Peyer's patch (tissue), 4 donors: ENCODE measurements at regions not wholly inside any gene's neighbourhood (a gene's known extent, or its start where the extent isn't known, plus 50 kb on each side); places are given as distances from the start of the nearest gene placed in this dataset.
A peak's percentile ranks its signal among the peaks of the same experiment; 100 is the strongest.

ENCODE experiments used
- DNase-seq, 3 donors: peaks; one replicate each; pipeline ENCODE4 v3.0.0-alpha.2; 2017 to 2019
- H3K27ac ChIP-seq, 4 donors: fragments of 200-600 bp; sonication (generic); one replicate each; pipeline ENCODE4 v1.5.1; 2016 to 2019
- H3K27me3 ChIP-seq, 2 donors: fragments of 200-600 bp; sonication (generic); one replicate each; pipeline ENCODE4 v1.5.1; 2019
- H3K36me3 ChIP-seq, 3 donors: fragments of 200-600 bp; sonication (generic); one replicate each; pipeline ENCODE4 v1.5.1; 2016 to 2019
- H3K4me1 ChIP-seq, 4 donors: fragments of 200-600 bp; sonication (generic); one replicate each; pipeline ENCODE4 v1.5.1; 2016 to 2019
- H3K4me3 ChIP-seq, 4 donors: fragments of 200-600 bp; sonication (generic); 1 replicate in 3 of 4; 2 replicates in 1 of 4; pipeline ENCODE4 v1.5.1; 2016 to 2019; ENCODE audit warnings: mild to moderate bottlenecking in 1 of 4
- H3K9me3 ChIP-seq, 4 donors: fragments of 200-600 bp; sonication (generic); one replicate each; pipeline ENCODE4 v1.5.1; 2016 to 2019; ENCODE audit warnings: mild to moderate bottlenecking in 1 of 4
- CTCF ChIP-seq, 6 experiments: fragments of 450-650 bp in 4 of 6; fragments of 200-600 bp in 2 of 6; sonication (generic) in 1 of 6; IDR thresholded peaks; one replicate each; pipeline ENCODE4 v1.5.1; 2017 to 2019; ENCODE audit warnings: antibody characterized with exemption in 6 of 6, mild to moderate bottlenecking in 3 of 6, moderate library complexity in 1 of 6
- POLR2A ChIP-seq, 2 donors: fragments of 450-650 bp; IDR thresholded peaks; one replicate each; pipeline ENCODE4 v1.5.1; 2017; ENCODE audit warnings: antibody characterized with exemption in 2 of 2, mild to moderate bottlenecking in 2 of 2, moderate library complexity in 2 of 2

GRCh38 chr3:137106612-137107240, 148.9 kb downstream of the IL20RB start:
- Histone ChIP-seq H3K4me3 (no peak overlapping the region), H3K9me3 (no peaks in the 10 kb centered on the region), H3K4me1 (no peaks in the 10 kb centered on the region), H3K27me3 (no peaks in the 10 kb centered on the region), H3K36me3 (no peaks in the 10 kb centered on the region), H3K27ac (no peak overlapping the region)
- no peak for DNase-seq
- TF ChIP-seq POLR2A (IDR thresholded peaks at IDR 0.05) = no peak
- no peak for TF ChIP-seq CTCF (IDR thresholded peaks at IDR 0.05)

GRCh38 chr3:137108699-137109440, 151.1 kb downstream of the IL20RB start:
- no peak for DNase-seq
- Histone ChIP-seq H3K9me3 (no peaks in the 10 kb centered on the region), H3K4me3 (no peak overlapping the region), H3K4me1 (no peaks in the 10 kb centered on the region), H3K27me3 (no peaks in the 10 kb centered on the region), H3K36me3 (no peaks in the 10 kb centered on the region), H3K27ac (no peak overlapping the region)
- TF ChIP-seq CTCF (IDR thresholded peaks at IDR 0.05) (no peak), POLR2A (IDR thresholded peaks at IDR 0.05) (no peak)

GRCh38 chr3:137110392-137110996, 152.7 kb downstream of the IL20RB start:
- no peak overlapping the region for H3K4me3 ChIP-seq
- no peaks in the 10 kb centered on the region for H3K36me3 ChIP-seq
- no peaks in the 10 kb centered on the region for H3K4me1 ChIP-seq
- H3K27me3 ChIP-seq = no peaks in the 10 kb centered on the region
- TF ChIP-seq CTCF (IDR thresholded peaks at IDR 0.05) (peak; percentile 22 to 57 (median 52)), POLR2A (IDR thresholded peaks at IDR 0.05) (no peak)
- H3K9me3 ChIP-seq = no peaks in the 10 kb centered on the region
- no peak overlapping the region for H3K27ac ChIP-seq
- no peak for DNase-seq

- Histone ChIP-seq H3K27ac (no peak overlapping the region), H3K27me3 (no peaks in the 10 kb centered on the region), H3K4me3 (no peak overlapping the region), H3K36me3 (no peaks in the 10 kb centered on the region), H3K9me3 (no peaks in the 10 kb centered on the region), H3K4me1 (no peaks in the 10 kb centered on the region)
- DNase-seq = no peak
- TF ChIP-seq CTCF (IDR thresholded peaks at IDR 0.05) (no peak), POLR2A (IDR thresholded peaks at IDR 0.05) (no peak)
Observed at GRCh38 chr3:137111497-137111896, 153.7 kb downstream of the IL20RB start.

- H3K4me1 ChIP-seq = no peaks in the 10 kb centered on the region
- H3K27me3 ChIP-seq = no peaks in the 10 kb centered on the region
- TF ChIP-seq CTCF (IDR thresholded peaks at IDR 0.05) (no peak), POLR2A (IDR thresholded peaks at IDR 0.05) (no peak)
- H3K36me3 ChIP-seq = no peaks in the 10 kb centered on the region
- H3K9me3 ChIP-seq = no peaks in the 10 kb centered on the region
- H3K27ac ChIP-seq = no peak overlapping the region
- no peak overlapping the region for H3K4me3 ChIP-seq
- DNase-seq = no peak
Observed at GRCh38 chr3:137116619-137117018, 158.8 kb downstream of the IL20RB start.
